ENCODE measurements at regions not wholly inside any gene's neighbourhood (a gene's known extent, or its start where the extent isn't known, plus 50 kb on each side); places are given as distances from the start of the nearest gene placed in this dataset.

GRCh38 chr10:28940158-28940888 lies 263.0 kb downstream of the BAMBI start:
- no peak for DNase-seq (ENCODE audit: low spot score)
- intact Hi-C loops (cut with DNase I) = no loop called here

GRCh38 chr10:28942012-28942411 lies 264.7 kb downstream of the BAMBI start:
- no peak for DNase-seq (ENCODE audit: low spot score)
- intact Hi-C loops (cut with DNase I) = no loop called here

- intact Hi-C loops (cut with DNase I) = loop anchor here (5.0 kb wide), 1 partner anchor 36 kb away; no protein-coding TSS in a partner anchor
- DNase-seq (ENCODE audit: low spot score) = no peak
These were observed 268.6 kb downstream of the BAMBI start for GRCh38 chr10:28945959-28946358.

- intact Hi-C loops (cut with DNase I) = loop anchor here (5.0 kb wide), 1 partner anchor 36 kb away; no protein-coding TSS in a partner anchor
- DNase-seq (ENCODE audit: low spot score) = no peak
These were observed 269.2 kb downstream of the BAMBI start for GRCh38 chr10:28946479-28946878.

GRCh38 chr10:28947171-28947570 lies 269.9 kb downstream of the BAMBI start:
- intact Hi-C loops (cut with DNase I) = loop anchor here (5.0 kb wide), 1 partner anchor 35 kb away; no protein-coding TSS in a partner anchor

GRCh38 chr10:28948046-28948445 lies 270.7 kb downstream of the BAMBI start:
- no peak for DNase-seq (ENCODE audit: low spot score)
- intact Hi-C loops (cut with DNase I) = loop anchor here (5.0 kb wide), 1 partner anchor 34 kb away; no protein-coding TSS in a partner anchor

More at GRCh38 chr10:28947171-28947570, 269.9 kb downstream of the BAMBI start:
- DNase-seq (ENCODE audit: low spot score) = no peak

- intact Hi-C loops (cut with DNase I) = loop anchor here (5.0 kb wide), 1 partner anchor 33 kb away; no protein-coding TSS in a partner anchor
These were observed 272.0 kb downstream of the BAMBI start for GRCh38 chr10:28949005-28950004.

GRCh38 chr10:28951484-28951883 lies 274.2 kb downstream of the BAMBI start:
- intact Hi-C loops (cut with DNase I) = no loop called here
- no peak for DNase-seq (ENCODE audit: low spot score)

More at GRCh38 chr10:28949005-28950004, 272.0 kb downstream of the BAMBI start:
- no peak for DNase-seq (ENCODE audit: low spot score)

GRCh38 chr10:28952523-28952922 lies 275.2 kb downstream of the BAMBI start:
- intact Hi-C loops (cut with DNase I) = no loop called here
- no peak for DNase-seq (ENCODE audit: low spot score)

GRCh38 chr10:28954211-28954610 lies 276.9 kb downstream of the BAMBI start:
- no peak for DNase-seq (ENCODE audit: low spot score)

GRCh38 chr10:28958468-28958867 lies 281.1 kb downstream of the BAMBI start:
- DNase-seq (ENCODE audit: low spot score) = no peak
- intact Hi-C loops (cut with DNase I) = no loop called here

More at GRCh38 chr10:28954211-28954610, 276.9 kb downstream of the BAMBI start:
- intact Hi-C loops (cut with DNase I) = no loop called here

- intact Hi-C loops (cut with DNase I) = no loop called here
These were observed 282.7 kb downstream of the BAMBI start for GRCh38 chr10:28959850-28960501.

GRCh38 chr10:28962768-28963167 lies 285.4 kb downstream of the BAMBI start:
- intact Hi-C loops (cut with DNase I) = no loop called here
- DNase-seq (ENCODE audit: low spot score) = no peak

More at GRCh38 chr10:28959850-28960501, 282.7 kb downstream of the BAMBI start:
- DNase-seq (ENCODE audit: low spot score) = no peak

GRCh38 chr10:28963539-28964221 lies 286.4 kb downstream of the BAMBI start:
- intact Hi-C loops (cut with DNase I) = no loop called here
- no peak for DNase-seq (ENCODE audit: low spot score)

- intact Hi-C loops (cut with DNase I) = no loop called here
- no peak for DNase-seq (ENCODE audit: low spot score)
These were observed 288.6 kb downstream of the BAMBI start for GRCh38 chr10:28965937-28966336.

- DNase-seq (ENCODE audit: low spot score) = no peak
- intact Hi-C loops (cut with DNase I) = no loop called here
These were observed 289.7 kb downstream of the BAMBI start for GRCh38 chr10:28967031-28967430.

GRCh38 chr10:28969413-28969812 lies 292.1 kb downstream of the BAMBI start:
- no peak for DNase-seq (ENCODE audit: low spot score)
- intact Hi-C loops (cut with DNase I) = no loop called here

GRCh38 chr10:28970231-28970630 lies 292.9 kb downstream of the BAMBI start:
- DNase-seq (ENCODE audit: low spot score) = no peak
- intact Hi-C loops (cut with DNase I) = no loop called here

- intact Hi-C loops (cut with DNase I) = no loop called here
- DNase-seq (ENCODE audit: low spot score) = no peak
These were observed 293.9 kb downstream of the BAMBI start for GRCh38 chr10:28971255-28971654.
